Neural cell (in vitro differentiated cells): ENCODE measurements at regions not wholly inside any gene's neighbourhood (a gene's known extent, or its start where the extent isn't known, plus 50 kb on each side); places are given as distances from the start of the nearest gene placed in this dataset.

Experiments used
- H2AFZ ChIP-seq: fragments of 200-600, 300-800 bp; sonication (generic), shearing (Covaris generic); 2 replicates; pipeline ENCODE4 v1.6.0; 2014; ENCODE audit warnings: low read depth, mild to moderate bottlenecking, antibody characterized with exemption, low read length, moderate library complexity
- H3F3A ChIP-seq: fragments of 200-600 bp; shearing (Covaris generic); 2 replicates; pipeline ENCODE4 v1.6.1; 2016; ENCODE audit warnings: mild to moderate bottlenecking, moderate library complexity, mixed read lengths, antibody characterized with exemption, low read length; ENCODE audit not compliant: insufficient read depth, poor library complexity, severe bottlenecking
- H3K27ac ChIP-seq: fragments of 200-600, 300-800 bp; sonication (generic), shearing (Covaris generic); 2 replicates; pipeline ENCODE4 v1.5.1; 2014; ENCODE audit warnings: mild to moderate bottlenecking, low read length, moderate library complexity
- H3K27me3 ChIP-seq: fragments of 300-800, 200-600 bp; sonication (generic), shearing (Covaris generic); 2 replicates; pipeline ENCODE4 v1.6.0; 2014; ENCODE audit warnings: mild to moderate bottlenecking, low read depth, low read length, moderate library complexity; ENCODE audit not compliant: insufficient read depth
- H3K36me3 ChIP-seq: fragments of 300-800, 200-600 bp; sonication (generic), shearing (Covaris generic); 2 replicates; pipeline ENCODE4 v1.5.1; 2014; ENCODE audit warnings: mild to moderate bottlenecking, antibody characterized with exemption, low read length, moderate library complexity; ENCODE audit not compliant: insufficient read depth
- H3K4me2 ChIP-seq: fragments of 300-800, 200-600 bp; sonication (generic), shearing (Covaris generic); 2 replicates; pipeline ENCODE4 v1.6.0; 2014; ENCODE audit warnings: mild to moderate bottlenecking, low read length
- H3K4me3 ChIP-seq: fragments of 300-800, 200-600 bp; sonication (generic), shearing (Covaris generic); 2 replicates; pipeline ENCODE4 v1.5.1; 2014; ENCODE audit warnings: mild to moderate bottlenecking, low read length, moderate library complexity
- H3K79me2 ChIP-seq: fragments of 200-600 bp; shearing (Covaris generic); replicated peaks from 2 replicates; pipeline ENCODE4 v1.6.0; 2014; ENCODE audit warnings: mild to moderate bottlenecking, low read length, moderate library complexity; ENCODE audit not compliant: insufficient read depth
- H3K9ac ChIP-seq: fragments of 300-800, 200-600 bp; sonication (generic), shearing (Covaris generic); 2 replicates; pipeline ENCODE4 v1.6.1; 2016; ENCODE audit warnings: mild to moderate bottlenecking, low read length, mixed read lengths
- H3K9me2 ChIP-seq: fragments of 200-600 bp; shearing (Covaris generic); 2 replicates; pipeline ENCODE4 v1.6.1; 2016; ENCODE audit warnings: mild to moderate bottlenecking, low read length, mixed read lengths; ENCODE audit not compliant: insufficient read depth
- H3K9me3 ChIP-seq: fragments of 200-600, 300-800 bp; sonication (generic), shearing (Covaris generic); 2 replicates; pipeline ENCODE4 v1.6.1; 2016; ENCODE audit warnings: mild to moderate bottlenecking, mixed run types, low read length, moderate library complexity, mixed read lengths
- H4K20me1 ChIP-seq: fragments of 200-600 bp; shearing (Covaris generic); 2 replicates; pipeline ENCODE4 v1.6.1; 2016; ENCODE audit warnings: mild to moderate bottlenecking, mixed run types; ENCODE audit not compliant: insufficient read depth
- CTCF ChIP-seq: fragments of 450-650 bp; IDR thresholded peaks from 2 replicates; pipeline ENCODE4 v1.5.1; 2014; ENCODE audit warnings: antibody characterized with exemption, mild to moderate bottlenecking, moderate library complexity; ENCODE audit not compliant: poor library complexity, severe bottlenecking
- EP300 ChIP-seq: fragments of 450-650 bp; conservative IDR thresholded peaks from 2 replicates; pipeline ENCODE4 v1.6.1; 2014; ENCODE audit warnings: antibody characterized with exemption, mild to moderate bottlenecking, moderate library complexity; ENCODE audit not compliant: poor library complexity, severe bottlenecking
- EZH2 ChIP-seq: fragments of 200-600, 300-800 bp; shearing (Covaris generic), sonication (generic); IDR thresholded peaks from 2 replicates; pipeline ENCODE4 v1.6.1; 2014; ENCODE audit warnings: antibody characterized with exemption, low read length, borderline replicate concordance, mild to moderate bottlenecking; ENCODE audit not compliant: insufficient read depth, poor library complexity, severe bottlenecking
- MXI1 ChIP-seq: fragments of 450-650 bp; conservative IDR thresholded peaks from 2 replicates; pipeline ENCODE4 v1.6.1; 2014; ENCODE audit warnings: antibody characterized with exemption, mild to moderate bottlenecking; ENCODE audit not compliant: poor library complexity, severe bottlenecking
- POLR2AphosphoS5 ChIP-seq: IDR thresholded peaks from 2 replicates; pipeline ENCODE4 v1.6.1; 2012
- RAD21 ChIP-seq: fragments of 450-650 bp; conservative IDR thresholded peaks from 2 replicates; pipeline ENCODE4 v1.6.1; 2014; ENCODE audit warnings: antibody characterized with exemption, mild to moderate bottlenecking, moderate library complexity
- SMC3 ChIP-seq: fragments of 450-650 bp; conservative IDR thresholded peaks from 2 replicates; pipeline ENCODE4 v1.6.1; 2014; ENCODE audit warnings: antibody characterized with exemption, mild to moderate bottlenecking, moderate library complexity; ENCODE audit not compliant: poor library complexity
- TAF1 ChIP-seq: IDR thresholded peaks from 2 replicates; pipeline ENCODE4 v1.6.1; 2012; ENCODE audit warnings: low read depth
- TF ChIP-seq, protein P1 (sequence below): IDR thresholded peaks from 2 replicates; pipeline ENCODE4 v1.6.1; 2012; ENCODE audit warnings: borderline replicate concordance

DNA sequence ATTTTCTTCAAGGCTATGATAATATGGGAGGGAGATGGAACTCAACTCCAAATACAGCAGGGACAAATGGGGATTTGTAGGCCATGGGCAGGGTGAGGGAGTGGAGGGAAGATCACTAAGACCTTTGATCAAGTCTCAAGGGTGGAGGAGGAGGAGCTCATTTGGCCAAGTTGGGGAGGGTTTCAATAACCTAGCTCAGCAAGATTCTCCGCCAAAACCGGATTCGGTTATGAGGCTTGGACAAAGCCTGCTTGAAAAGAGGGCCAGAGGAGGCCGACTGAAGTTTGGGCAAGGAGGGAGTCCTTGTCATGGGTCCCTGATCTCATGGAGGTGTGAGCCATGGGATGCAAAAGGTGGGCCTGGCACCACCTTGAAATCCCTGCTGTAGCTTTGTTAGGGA, 68.8 kb downstream of the TSN start:
- H2AFZ ChIP-seq = no peak overlapping the region
- TF ChIP-seq RAD21 (no peak), EZH2 (no peak), MXI1 (no peak), SMC3 (no peak), CTCF (no peak), POLR2AphosphoS5 (no peak), TAF1 (no peak), EP300 (no peak)
- TF ChIP-seq, protein P1, sequence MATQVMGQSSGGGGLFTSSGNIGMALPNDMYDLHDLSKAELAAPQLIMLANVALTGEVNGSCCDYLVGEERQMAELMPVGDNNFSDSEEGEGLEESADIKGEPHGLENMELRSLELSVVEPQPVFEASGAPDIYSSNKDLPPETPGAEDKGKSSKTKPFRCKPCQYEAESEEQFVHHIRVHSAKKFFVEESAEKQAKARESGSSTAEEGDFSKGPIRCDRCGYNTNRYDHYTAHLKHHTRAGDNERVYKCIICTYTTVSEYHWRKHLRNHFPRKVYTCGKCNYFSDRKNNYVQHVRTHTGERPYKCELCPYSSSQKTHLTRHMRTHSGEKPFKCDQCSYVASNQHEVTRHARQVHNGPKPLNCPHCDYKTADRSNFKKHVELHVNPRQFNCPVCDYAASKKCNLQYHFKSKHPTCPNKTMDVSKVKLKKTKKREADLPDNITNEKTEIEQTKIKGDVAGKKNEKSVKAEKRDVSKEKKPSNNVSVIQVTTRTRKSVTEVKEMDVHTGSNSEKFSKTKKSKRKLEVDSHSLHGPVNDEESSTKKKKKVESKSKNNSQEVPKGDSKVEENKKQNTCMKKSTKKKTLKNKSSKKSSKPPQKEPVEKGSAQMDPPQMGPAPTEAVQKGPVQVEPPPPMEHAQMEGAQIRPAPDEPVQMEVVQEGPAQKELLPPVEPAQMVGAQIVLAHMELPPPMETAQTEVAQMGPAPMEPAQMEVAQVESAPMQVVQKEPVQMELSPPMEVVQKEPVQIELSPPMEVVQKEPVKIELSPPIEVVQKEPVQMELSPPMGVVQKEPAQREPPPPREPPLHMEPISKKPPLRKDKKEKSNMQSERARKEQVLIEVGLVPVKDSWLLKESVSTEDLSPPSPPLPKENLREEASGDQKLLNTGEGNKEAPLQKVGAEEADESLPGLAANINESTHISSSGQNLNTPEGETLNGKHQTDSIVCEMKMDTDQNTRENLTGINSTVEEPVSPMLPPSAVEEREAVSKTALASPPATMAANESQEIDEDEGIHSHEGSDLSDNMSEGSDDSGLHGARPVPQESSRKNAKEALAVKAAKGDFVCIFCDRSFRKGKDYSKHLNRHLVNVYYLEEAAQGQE = no peak
- H3K9me3 ChIP-seq = no peaks in the 10 kb centered on the region
- no peaks in the 10 kb centered on the region for H3K27me3 ChIP-seq
- H3K36me3 ChIP-seq = no peaks in the 10 kb centered on the region
- H3F3A ChIP-seq = no peaks in the 10 kb centered on the region
- H3K9me2 ChIP-seq = no peaks in the 10 kb centered on the region
- no peaks in the 10 kb centered on the region for H3K79me2 ChIP-seq
- no peak overlapping the region for H3K27ac ChIP-seq
- H3K4me3 ChIP-seq = no peak overlapping the region
- H3K9ac ChIP-seq = no peak overlapping the region
- no peaks in the 10 kb centered on the region for H4K20me1 ChIP-seq
- H3K4me2 ChIP-seq = no peak overlapping the region

DNA sequence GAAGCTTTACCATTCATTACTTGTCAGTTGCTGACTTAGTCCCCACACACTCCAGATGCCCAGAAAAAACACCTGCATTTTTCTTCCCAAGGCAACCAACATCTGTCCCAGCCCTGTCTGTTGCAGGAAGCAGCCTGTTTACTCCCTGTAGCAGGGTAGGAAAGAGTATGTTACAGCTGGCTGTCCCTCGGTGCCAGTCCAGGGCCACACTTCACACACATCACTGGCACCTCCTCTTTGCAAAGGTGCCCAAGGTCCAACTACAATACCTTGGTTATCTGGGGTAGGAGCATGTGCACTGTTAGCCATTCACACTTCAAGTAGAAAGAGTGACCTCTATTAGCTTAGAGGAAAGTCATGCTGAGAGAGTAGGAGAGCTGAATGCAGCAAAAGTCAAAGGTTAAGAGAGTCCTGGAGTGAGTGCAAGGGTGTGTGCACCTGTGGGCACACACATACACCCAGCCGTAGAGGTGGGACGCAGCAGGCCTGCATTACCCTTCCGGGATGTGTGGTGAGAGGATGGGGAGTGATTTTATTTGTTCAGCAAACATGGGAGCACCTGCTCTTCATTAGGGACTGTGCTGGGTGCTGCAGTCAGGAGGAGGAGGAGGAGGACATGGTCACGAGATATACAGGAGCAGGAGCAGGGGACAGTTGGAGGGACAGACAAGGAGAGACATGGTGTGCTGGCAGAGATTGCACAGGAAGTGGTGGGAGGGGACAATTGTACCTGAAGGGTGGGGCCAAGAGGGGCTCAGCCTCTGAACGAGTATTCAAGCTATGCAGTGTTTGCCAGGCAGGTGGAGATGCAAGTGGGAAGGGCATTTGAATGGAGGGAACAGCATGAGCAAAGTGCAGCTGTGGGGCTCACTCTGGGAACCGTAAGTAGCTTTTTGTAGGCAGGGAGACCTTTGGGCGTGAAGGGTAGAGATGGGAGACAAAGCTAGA, 69.8 kb downstream of the TSN start:
- Histone ChIP-seq H3K9me2 (no peaks in the 10 kb centered on the region), H3K9ac (no peak overlapping the region), H4K20me1 (no peaks in the 10 kb centered on the region), H3K36me3 (no peaks in the 10 kb centered on the region), H3K27ac (no peak overlapping the region), H3F3A (no peaks in the 10 kb centered on the region), H3K4me3 (no peak overlapping the region), H3K4me2 (no peak overlapping the region), H3K79me2 (no peaks in the 10 kb centered on the region), H3K27me3 (no peaks in the 10 kb centered on the region), H2AFZ (no peak overlapping the region), H3K9me3 (no peaks in the 10 kb centered on the region)
- TF ChIP-seq POLR2AphosphoS5 (no peak), TAF1 (no peak), EZH2 (no peak), MXI1 (no peak), EP300 (no peak), RAD21 (no peak), SMC3 (no peak), CTCF (no peak)
- TF ChIP-seq, protein P1 = no peak
